ENCODE measurements at regions not wholly inside any gene's neighbourhood (a gene's known extent, or its start where the extent isn't known, plus 50 kb on each side); places are given as distances from the start of the nearest gene placed in this dataset.

- TF ChIP-seq CTCF (IDR thresholded peaks at IDR 0.05) (no peak), POLR2AphosphoS5 (IDR thresholded peaks at IDR 0.05; ENCODE audit: low read depth, low read length) (no peak), SIN3A (IDR thresholded peaks at IDR 0.05; ENCODE audit: borderline replicate concordance, insufficient read depth, low read depth, low read length) (no peak), REST (IDR thresholded peaks at IDR 0.05; ENCODE audit: insufficient read depth in 1 of 2, low read depth in 2 of 2, low read length in 1 of 2) (no peak), TCF7L2 (IDR thresholded peaks at IDR 0.05; ENCODE audit: low read depth, low read length) (no peak)
These were observed 128.3 kb upstream of the SPATS2L start for GRCh38 chr2:200177971-200178911.
